HEK293T (cell line): ENCODE measurements at regions not wholly inside any gene's neighbourhood (a gene's known extent, or its start where the extent isn't known, plus 50 kb on each side); places are given as distances from the start of the nearest gene placed in this dataset.

Experiments used
- CTBP1 ChIP-seq: fragments of 450-650 bp; IDR thresholded peaks from 2 replicates; pipeline ENCODE4 v1.6.1; 2016; ENCODE audit warnings: borderline replicate concordance
- ELF4 ChIP-seq: fragments of 450-650 bp; IDR thresholded peaks from 2 replicates; pipeline ENCODE4 v1.6.1; 2017; ENCODE audit warnings: antibody characterized with exemption
- FOXA1 ChIP-seq: fragments of 450-650 bp; IDR thresholded peaks from 2 replicates; pipeline ENCODE4 v1.6.1; 2016; ENCODE audit warnings: mild to moderate bottlenecking
- FOXK2 ChIP-seq: fragments of 450-650 bp; IDR thresholded peaks from 2 replicates; pipeline ENCODE4 v1.6.1; 2016; ENCODE audit warnings: mild to moderate bottlenecking
- FOXM1 ChIP-seq: fragments of 450-650 bp; IDR thresholded peaks from 2 replicates; pipeline ENCODE4 v1.6.1; 2017; ENCODE audit warnings: mild to moderate bottlenecking, borderline replicate concordance
- HDGF ChIP-seq: fragments of 450-650 bp; IDR thresholded peaks from 2 replicates; pipeline ENCODE4 v1.6.1; 2017; ENCODE audit warnings: antibody characterized with exemption, borderline replicate concordance
- L3MBTL2 ChIP-seq: fragments of 450-650 bp; conservative IDR thresholded peaks from 2 replicates; pipeline ENCODE4 v1.6.1; 2016; ENCODE audit warnings: mild to moderate bottlenecking
- NFRKB ChIP-seq: fragments of 450-650 bp; IDR thresholded peaks from 2 replicates; pipeline ENCODE4 v1.6.1; 2016; ENCODE audit warnings: mild to moderate bottlenecking, moderate library complexity
- PKNOX1 ChIP-seq: fragments of 450-650 bp; IDR thresholded peaks from 2 replicates; pipeline ENCODE4 v1.6.1; 2016
- SP1 ChIP-seq: fragments of 450-650 bp; IDR thresholded peaks from 2 replicates; pipeline ENCODE4 v1.6.1; 2017
- TARDBP ChIP-seq: fragments of 450-650 bp; IDR thresholded peaks from 2 replicates; pipeline ENCODE4 v1.6.1; 2016
- ZNF384 ChIP-seq: fragments of 450-650 bp; IDR thresholded peaks from 2 replicates; pipeline ENCODE4 v1.6.1; 2016

GRCh38 chr10:29859521-29860130 is 199.8 kb downstream of the JCAD start:
- no peak for TF ChIP-seq SP1
- no peak for TF ChIP-seq HDGF
- TF ChIP-seq TARDBP = no peak
- no peak for TF ChIP-seq PKNOX1
- TF ChIP-seq FOXK2 = no peak
- TF ChIP-seq FOXA1 = no peak
- TF ChIP-seq L3MBTL2 = no peak
- no peak for TF ChIP-seq ZNF384
- TF ChIP-seq FOXM1 = no peak
- no peak for TF ChIP-seq ELF4
- no peak for TF ChIP-seq NFRKB
- no peak for TF ChIP-seq CTBP1
